HG02588 (cell line): ENCODE measurements at regions not wholly inside any gene's neighbourhood (a gene's known extent, or its start where the extent isn't known, plus 50 kb on each side); places are given as distances from the start of the nearest gene placed in this dataset.

Source experiments
- ATAC-seq: cut with Tn5 transposase; IDR thresholded peaks from one replicate; pipeline ENCODE4 v1.9.1; 2021; ENCODE audit warnings: mild to moderate bottlenecking, moderate library complexity; ENCODE audit not compliant: unreplicated experiment

GRCh38 chr9:109728686-109729300 is 51.2 kb upstream of the PALM2AKAP2 start:
- no peak for ATAC-seq

DNA sequence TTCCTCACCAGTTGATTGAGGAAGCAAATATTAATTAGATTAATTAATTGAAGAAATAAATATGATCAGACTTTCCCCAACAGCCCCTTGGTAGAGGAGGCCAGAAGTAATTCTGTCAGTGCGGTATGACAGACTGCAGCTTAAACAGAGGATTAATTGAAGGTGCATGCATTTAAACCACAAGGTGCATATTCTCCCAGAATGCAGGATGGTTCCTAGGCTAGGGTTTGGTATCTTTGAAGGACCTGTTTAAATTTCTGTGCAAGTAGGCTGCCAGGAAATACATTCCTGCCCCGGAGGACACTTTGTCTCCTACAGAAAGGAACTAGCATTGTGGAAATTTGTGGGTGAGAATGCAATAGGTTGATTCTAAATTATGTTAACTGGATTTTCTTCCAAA is 50.5 kb upstream of the PALM2AKAP2 start:
- ATAC-seq, result no peak
